ENCODE measurements at regions not wholly inside any gene's neighbourhood (a gene's known extent, or its start where the extent isn't known, plus 50 kb on each side); places are given as distances from the start of the nearest gene placed in this dataset.

- TF ChIP-seq CTCF (IDR thresholded peaks at IDR 0.05; ENCODE audit: borderline replicate concordance, extremely low read depth, low read length, poor library complexity, severe bottlenecking) (no peak), EZH2 (IDR thresholded peaks at IDR 0.05; ENCODE audit: borderline replicate concordance, low read depth, low read length, severe bottlenecking) (no peak)
These were observed 1377.5 kb upstream of the CDH9 start for GRCh38 chr5:28415791-28416443.

All from DND-41 (cell line).